OCI-LY1 (cell line): ENCODE measurements at regions not wholly inside any gene's neighbourhood (a gene's known extent, or its start where the extent isn't known, plus 50 kb on each side); places are given as distances from the start of the nearest gene placed in this dataset.

Experiments used
- CTCF ChIP-seq: fragments of 200-600 bp; sonication (generic), shearing (Covaris generic); IDR thresholded peaks from 2 replicates; pipeline ENCODE4 v1.5.1; 2017; ENCODE audit warnings: mild to moderate bottlenecking, antibody characterized with exemption, low read length, moderate library complexity, mixed read lengths
- EZH2 ChIP-seq: fragments of 200-600 bp; sonication (generic), shearing (Covaris generic); IDR thresholded peaks from 2 replicates; pipeline ENCODE4 v1.8.0; 2017; ENCODE audit warnings: borderline replicate concordance, mixed run types, mild to moderate bottlenecking, antibody characterized with exemption, low read length, moderate library complexity, mixed read lengths

DNA sequence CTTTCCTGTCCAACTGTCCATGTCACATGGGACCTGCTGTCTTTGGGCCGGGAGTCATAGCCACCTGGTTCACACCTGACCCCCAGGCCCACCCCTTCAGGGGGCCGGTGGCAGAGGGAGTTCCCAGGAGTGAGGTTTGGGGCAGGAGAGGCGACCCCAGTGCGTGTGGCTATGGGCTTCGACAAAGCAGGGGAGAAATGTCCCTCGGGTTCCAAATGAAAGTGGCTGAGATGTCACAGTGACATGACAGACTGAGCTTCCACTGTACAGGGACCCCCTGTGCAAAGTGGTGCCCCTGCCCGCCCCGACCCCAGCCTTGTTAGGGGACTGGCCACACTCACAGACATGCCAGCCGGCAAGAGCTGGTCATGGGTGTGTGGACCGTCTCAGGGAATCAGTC lies 1297.0 kb downstream of the BRD1 start:
- TF ChIP-seq CTCF (no peak), EZH2 (no peak)
